Stimulated activated CD4-positive, alpha-beta T cell treated with anti-CD3 and anti-CD28 coated beads, Interleukin-1b, Interleukin-23, amount 100 ng/mL, for 24 hours (primary cell): ENCODE measurements at regions not wholly inside any gene's neighbourhood (a gene's known extent, or its start where the extent isn't known, plus 50 kb on each side); places are given as distances from the start of the nearest gene placed in this dataset.

ENCODE experiments used
- DNase-seq, 4 experiments: peaks; one replicate each; pipeline ENCODE4 v3.0.0-alpha.2; 2020; ENCODE audit warnings: low read depth in 4 of 4, low spot score in 1 of 4

DNA sequence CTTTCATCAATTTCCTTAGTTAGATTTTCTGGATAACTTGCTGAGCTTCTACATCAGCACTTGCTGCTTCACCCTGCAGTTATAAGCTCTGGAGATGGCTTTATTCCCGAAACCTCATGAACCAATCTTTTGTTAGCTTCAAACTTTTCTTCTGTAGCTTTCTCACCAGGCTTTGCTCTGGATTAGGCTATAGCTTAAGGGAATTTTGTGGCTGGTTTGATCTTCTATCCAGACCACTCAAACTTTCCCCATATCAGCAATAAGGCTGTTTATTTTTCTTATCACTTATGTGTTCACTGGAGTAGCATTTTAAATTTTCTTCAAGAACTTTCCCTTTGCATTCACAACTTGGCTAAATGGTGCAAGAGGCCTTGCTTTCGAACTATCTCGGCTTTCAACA, 1173.5 kb upstream of the NUDT12 start:
- DNase-seq = no peak

- no peak for DNase-seq
These were observed 1171.5 kb upstream of the NUDT12 start for GRCh38 chr5:104734046-104734445.

- DNase-seq = no peak
These were observed 1170.6 kb upstream of the NUDT12 start for GRCh38 chr5:104733063-104733669.

DNA sequence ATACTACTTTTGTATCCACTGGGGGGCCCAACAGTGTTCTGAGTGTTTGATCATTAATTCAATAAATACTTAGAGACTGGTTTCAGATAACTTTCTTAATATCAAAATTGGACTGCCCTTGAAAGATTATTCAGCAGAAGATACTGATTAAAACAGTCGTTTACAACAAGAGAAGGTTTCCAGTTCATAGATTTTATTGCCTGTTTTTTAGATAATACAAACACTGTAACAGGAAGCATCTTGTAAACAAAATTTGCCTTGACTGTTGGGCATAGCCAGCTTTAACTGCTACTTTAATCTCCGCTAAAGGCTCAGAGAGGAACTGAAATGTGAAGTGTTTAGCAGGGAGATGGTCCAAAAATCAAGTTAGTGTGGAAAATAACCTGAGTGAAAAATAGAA, 1168.7 kb upstream of the NUDT12 start:
- no peak for DNase-seq

DNA sequence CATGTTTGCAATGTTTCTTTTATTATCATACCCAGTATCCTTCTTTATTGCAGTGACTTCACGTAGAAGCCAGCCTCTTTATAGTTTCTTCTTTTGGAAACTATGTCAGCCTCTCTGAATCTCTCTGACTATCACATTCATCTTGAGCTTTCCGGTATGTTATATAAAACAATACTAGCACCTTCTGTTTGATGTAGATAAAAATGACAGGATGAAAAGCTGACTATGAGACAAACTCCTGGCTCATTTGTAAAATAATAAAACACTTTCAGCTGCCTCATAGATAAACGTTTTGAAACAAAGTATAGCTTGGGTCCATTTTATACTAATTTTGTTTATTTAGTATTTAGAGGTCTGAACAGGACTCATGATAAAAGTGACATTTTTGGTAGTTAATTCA, 1145.4 kb upstream of the NUDT12 start:
- DNase-seq = no peak

GRCh38 chr5:104706600-104706999, 1144.0 kb upstream of the NUDT12 start:
- no peak for DNase-seq

DNA sequence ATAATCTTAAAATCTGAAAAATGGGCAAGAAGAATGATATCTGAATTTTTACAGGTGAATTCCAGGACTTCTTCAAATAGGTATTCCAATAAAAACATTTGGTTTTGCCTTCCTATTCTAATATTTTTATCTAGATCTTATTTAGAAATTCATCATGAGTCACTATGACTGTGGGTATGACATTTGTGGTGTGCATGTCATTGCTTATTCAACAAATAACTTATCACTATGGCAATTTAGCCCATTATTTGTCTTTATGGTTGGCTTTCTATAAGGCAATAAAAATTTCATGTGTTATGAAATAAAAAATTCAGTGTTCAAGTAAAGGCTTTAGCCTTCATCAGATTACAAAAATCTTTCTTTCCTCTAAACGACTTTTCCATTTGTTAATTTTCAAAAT, 1139.6 kb upstream of the NUDT12 start:
- DNase-seq = no peak

DNA sequence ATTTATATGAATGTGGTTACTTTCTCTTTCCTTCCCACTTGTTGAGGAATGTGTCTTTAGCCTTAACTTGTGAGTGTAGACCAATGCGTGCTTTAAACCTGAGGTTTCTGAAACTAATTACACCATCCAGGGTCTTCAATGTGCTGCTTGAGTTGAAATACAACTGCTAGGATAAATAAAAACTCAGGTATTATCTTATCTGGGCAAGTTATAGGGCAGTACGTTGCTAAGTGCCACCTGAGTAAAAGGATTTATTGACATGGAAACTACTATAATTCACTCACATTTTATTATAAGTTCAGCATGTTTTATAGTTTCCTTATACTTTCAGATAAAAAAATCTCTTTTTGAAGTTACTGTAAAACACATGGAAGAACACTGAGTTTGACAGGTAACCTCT, 1136.8 kb upstream of the NUDT12 start:
- DNase-seq = no peak

DNA sequence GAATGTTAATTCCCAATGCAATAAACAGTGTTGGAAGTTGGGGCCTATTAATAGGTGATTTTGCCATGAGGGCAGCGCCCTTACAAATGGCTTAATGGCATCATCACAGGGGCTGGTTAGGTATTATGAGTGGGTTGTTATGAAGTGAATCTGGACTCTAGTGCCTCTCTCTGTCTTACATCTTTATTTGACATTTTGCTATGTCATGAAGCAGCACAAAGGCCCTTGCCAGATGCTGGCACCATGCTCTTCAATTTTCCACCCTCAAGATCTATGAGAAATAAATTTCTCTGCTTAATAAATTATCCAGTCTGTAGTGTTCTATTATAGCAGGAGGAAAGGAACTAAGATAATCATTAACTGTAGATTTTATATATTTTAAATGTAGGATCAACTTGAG, 1098.7 kb upstream of the NUDT12 start:
- DNase-seq = no peak

DNA sequence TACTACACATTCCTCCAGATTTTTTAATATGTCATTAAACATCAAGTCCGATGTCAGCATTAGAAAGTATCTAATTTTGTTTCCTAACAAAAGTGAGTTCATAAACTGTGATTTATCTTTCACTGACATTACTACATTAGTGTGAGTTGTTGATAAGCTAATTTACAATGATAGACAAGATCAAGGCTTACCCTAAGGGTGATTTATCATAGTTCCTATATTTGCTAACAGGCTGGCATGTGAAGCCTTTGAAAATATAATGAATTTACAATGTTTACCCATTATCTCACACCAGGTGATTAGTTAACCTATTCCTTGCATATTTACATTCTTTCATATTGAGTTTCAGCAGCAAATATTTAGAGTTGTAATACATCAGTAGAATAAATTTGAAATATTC, 1096.9 kb upstream of the NUDT12 start:
- no peak for DNase-seq

- no peak for DNase-seq
These were observed 1089.8 kb upstream of the NUDT12 start for GRCh38 chr5:104652271-104652861.

- DNase-seq = no peak
These were observed 1087.9 kb upstream of the NUDT12 start for GRCh38 chr5:104650313-104651055.

DNA sequence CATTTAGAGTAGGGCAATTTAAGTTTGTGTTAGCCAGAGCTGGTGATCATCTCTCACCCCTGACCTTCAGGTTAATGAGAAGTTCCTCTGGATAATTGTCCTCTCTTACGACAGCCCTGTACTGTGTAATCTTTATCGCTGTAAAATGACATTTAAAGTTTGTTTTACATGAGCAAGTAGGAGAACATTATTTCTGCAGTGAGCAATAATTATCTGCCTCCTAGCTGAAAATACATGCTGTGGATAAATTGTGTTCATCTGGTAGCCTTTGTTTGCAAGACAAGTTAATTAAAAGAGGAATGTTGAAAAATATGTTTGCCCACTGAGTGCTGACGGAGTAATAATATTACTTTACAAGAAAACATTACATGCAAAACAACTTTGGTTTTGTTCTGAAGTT, 1083.8 kb upstream of the NUDT12 start:
- no peak for DNase-seq

DNA sequence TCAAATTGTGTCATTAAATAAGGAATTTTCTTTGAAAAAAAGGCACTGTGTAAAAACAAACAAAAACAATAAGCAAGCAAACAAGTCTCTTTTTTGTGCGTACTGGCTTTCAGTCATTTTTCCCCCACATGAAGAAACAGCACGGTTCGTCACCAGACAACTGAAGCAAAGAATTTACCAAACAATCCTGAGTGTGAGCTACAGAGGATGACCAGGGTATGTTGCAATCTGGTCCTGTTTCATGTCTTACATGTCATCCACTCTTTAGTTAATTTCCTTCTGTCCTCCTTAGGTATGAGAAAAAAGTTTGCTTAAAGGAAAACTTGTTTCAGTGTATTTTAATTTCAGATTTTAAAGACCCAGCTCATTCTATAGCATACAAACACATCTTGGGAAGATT, 1080.7 kb upstream of the NUDT12 start:
- DNase-seq = no peak

- DNase-seq = no peak
These were observed 1072.6 kb upstream of the NUDT12 start for GRCh38 chr5:104635227-104635626.

DNA sequence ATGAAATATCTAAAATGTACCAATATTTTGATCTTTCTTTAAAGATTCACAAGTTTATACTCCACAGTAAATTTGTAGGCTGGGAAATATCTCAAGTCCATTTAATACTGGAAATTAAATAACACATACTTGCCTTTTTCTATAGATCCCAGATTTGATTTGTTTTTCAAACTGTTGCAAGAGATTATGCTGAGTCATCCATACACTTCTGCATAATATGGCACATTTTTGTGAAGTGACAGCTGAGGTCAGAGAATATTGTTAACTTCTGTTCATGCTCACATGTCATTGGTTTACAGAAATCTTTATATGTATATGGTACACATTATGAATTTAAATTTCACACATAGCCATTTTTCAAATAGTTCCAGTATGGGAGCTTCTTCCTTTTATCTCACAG, 1066.3 kb upstream of the NUDT12 start:
- DNase-seq = no peak

GRCh38 chr5:104626122-104626521, 1063.5 kb upstream of the NUDT12 start:
- no peak for DNase-seq

GRCh38 chr5:104612005-104612404, 1049.4 kb upstream of the NUDT12 start:
- no peak for DNase-seq

DNA sequence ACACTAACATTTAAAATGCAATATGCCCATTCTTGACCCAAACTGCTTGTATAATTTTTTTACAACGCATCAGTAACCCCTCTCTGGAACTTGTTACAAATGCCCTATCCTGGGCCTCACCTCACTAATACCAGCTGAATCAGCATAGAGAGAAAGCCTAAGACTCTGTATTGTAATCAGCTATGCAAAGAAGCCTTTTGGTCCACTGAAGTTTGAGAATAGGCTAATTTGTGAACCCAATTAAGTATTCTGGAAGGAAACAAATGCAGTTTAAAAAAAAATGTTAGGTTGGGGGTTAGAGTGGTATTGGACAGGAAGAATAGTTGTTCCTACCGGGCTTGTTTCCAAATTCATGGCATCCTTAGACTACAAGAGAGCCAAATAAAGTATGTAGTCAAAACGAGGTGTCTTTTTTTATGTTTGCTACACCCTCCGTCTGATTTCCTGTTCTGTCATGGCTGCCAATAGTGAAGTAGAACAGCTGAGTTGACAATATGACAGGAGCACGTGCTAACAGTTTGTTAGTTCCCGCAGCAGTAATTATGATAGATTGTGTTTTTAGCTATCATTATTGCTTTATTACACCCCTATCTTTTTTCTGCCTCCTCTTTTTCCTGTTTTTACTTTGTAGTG, 1048.7 kb upstream of the NUDT12 start:
- DNase-seq = no peak

GRCh38 chr5:104606258-104606829, 1043.8 kb upstream of the NUDT12 start:
- no peak for DNase-seq

GRCh38 chr5:104599726-104600125, 1037.1 kb upstream of the NUDT12 start:
- no peak for DNase-seq

- DNase-seq = no peak
These were observed 1035.7 kb upstream of the NUDT12 start for GRCh38 chr5:104598285-104598684.
